GM19438 (cell line): ENCODE measurements at regions not wholly inside any gene's neighbourhood (a gene's known extent, or its start where the extent isn't known, plus 50 kb on each side); places are given as distances from the start of the nearest gene placed in this dataset.

Experiments
- ATAC-seq: cut with Tn5 transposase; IDR thresholded peaks from one replicate; pipeline ENCODE4 v1.9.1; 2021; ENCODE audit warnings: low read depth; ENCODE audit not compliant: unreplicated experiment

GRCh38 chr10:2670864-2671263, 396.5 kb upstream of the PFKP start:
- no peak for ATAC-seq

DNA sequence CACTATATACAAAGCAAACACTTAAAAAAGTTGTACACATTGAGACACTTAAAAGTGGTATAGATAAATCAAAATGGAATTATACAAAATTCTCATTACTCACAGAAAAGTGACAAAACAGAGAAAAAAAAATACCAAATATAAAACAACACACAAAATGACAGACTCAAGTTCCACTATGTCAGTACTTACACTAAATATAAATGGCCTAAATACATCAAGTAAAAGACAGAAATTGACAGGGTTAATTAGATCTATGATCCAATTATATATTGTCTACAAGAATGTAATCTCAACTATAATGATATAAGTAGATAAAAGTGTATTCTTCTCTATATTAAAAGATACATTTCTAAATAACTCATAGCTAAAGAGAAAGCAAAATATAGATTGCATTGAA, 401.6 kb upstream of the PFKP start:
- no peak for ATAC-seq

DNA sequence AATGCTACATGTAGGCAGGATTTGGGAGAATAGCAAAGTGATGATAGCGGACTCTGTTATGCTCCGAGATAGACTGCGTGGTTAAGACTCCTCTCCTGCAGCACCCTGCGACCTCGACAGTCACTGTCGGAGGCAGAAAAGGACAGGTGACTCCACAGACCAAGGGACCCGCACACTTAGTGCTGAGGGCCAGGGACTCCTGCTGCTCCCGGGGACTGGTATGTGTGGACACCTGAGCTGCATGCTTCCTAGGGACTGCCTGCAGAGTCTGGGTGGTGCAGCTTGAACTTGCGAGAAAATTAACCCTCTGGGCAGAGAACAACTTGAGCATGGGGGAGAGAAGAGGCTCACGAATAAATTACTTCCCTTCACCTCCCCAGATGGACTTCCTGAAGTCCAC, 407.1 kb upstream of the PFKP start:
- ATAC-seq, result no peak

DNA sequence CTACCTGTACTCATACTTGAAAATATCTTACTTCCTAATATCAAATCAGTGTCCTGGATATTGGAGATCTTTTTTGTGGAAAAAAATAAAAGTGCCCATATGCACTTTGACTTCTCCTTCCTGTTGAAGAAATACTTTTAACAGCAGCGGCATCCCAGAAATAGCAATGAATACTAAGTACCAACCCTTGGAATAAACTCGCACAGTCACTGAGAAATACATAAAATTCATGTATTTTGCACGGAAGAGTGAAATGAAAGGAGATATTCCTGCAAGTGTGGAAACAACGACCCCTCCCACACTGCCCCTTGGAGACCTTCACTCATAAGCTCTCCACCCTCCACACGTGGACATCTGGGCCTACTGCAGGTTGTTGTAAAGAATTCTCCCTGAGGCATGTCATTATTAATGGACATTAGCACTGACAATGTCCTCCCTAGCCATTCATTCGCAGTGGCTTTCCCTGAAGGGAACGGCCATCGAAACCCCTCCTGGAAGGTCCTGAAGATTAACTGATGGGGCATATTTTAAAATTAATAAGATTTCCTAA, 407.6 kb upstream of the PFKP start:
- ATAC-seq, result no peak

- no peak for ATAC-seq
These were observed 408.6 kb upstream of the PFKP start for GRCh38 chr10:2658780-2659179.

- no peak for ATAC-seq
These were observed 417.0 kb upstream of the PFKP start for GRCh38 chr10:2650328-2650727.

GRCh38 chr10:2641028-2641427, 426.3 kb upstream of the PFKP start:
- no peak for ATAC-seq

GRCh38 chr10:2633630-2634029, 433.7 kb upstream of the PFKP start:
- no peak for ATAC-seq

DNA sequence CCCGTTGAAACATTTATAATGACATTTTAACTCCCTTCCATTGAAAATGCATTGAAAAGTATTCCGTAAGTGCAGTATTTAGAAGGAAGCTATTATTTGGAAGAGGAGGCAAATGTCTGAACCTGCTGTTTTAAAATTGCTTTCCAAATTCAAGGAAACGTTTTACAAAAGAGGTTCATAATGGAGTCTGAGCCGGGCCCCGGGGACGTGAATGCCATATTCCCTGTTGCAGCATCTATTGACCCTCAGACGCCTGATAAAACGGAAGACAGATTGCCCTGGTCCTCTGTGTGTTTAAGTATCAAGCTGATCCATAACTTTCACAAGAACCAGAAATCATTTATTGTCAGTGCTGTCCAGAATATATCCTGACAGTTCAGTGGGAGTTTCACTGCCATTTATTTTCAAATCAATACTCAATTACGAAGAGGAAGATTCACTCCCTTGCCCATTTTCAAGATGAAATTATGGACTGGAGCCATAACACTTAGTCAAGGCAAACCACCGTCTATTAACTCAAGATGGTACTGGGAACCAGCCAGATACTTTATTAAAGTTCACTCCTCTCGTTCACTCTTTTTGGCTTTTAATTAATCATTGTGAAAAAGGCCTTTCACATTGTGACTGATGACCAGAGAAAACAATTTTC, 435.7 kb upstream of the PFKP start:
- no peak for ATAC-seq

DNA sequence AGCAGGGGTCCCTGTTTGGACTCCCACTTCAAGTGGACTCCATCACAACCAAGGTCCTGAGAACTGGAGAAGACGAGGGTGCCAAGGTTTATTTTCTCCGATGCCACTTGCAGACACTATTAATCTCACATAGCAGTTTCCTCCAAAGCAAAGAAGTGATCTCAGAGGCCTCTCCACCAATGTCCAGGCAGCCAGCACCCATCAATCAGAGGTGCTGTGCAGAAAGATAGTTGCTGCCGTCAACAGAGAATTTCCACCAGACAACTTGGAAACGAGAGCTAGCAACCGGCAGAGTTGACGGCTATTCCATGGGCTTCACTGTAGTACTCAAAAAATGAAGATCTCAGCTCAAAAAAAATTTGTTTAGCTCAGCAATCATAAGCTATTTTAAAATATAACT, 438.6 kb upstream of the PFKP start:
- no peak for ATAC-seq

DNA sequence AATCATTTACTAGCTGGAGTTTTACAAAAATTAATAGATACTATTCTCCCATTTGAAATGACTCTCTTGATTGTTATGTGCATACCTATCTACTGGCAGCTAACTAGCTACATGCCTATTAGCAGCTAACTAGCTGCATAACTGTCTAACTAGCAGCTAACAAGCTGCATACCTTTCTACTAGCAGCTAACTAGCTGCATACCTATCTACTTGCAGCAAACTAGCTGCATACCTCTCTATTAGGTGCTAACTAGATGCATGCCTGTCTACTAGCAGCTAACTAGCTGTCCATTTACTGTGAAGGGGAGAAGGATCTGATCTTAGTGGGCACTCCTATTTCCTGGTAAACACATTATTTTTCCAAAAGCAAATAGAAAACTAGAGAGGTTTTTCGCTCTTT, 439.4 kb upstream of the PFKP start:
- no peak for ATAC-seq

GRCh38 chr10:2625094-2625493, 442.3 kb upstream of the PFKP start:
- no peak for ATAC-seq

DNA sequence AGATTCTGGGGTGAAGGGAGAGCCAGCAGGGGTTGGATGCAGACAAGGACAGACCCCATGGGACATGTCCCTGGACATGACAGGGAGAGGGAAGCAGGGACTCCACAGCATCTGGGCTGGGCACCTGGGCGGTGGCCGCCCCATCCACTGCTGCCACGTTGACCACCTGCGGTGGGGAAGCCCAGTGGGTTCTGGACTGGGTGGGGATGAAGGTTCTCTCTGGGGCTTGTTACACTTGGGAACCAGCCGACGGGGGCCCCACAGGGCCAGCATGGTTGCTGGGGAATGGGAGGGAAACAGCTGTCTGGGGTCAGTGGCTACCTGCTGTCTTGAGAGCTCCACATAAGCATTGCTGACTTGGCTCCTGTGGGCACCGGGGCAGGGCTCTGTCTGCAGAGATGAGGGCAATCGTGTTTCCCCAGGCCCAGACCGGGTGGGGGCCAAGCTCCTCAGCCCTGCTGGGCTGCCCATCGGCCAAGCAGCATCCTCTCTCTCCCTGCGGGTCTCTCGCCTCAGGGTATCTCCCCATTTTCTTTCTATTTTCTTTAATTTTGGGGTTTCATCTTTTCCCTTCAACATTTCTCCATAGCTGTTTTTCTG, 443.6 kb upstream of the PFKP start:
- ATAC-seq, result no peak

DNA sequence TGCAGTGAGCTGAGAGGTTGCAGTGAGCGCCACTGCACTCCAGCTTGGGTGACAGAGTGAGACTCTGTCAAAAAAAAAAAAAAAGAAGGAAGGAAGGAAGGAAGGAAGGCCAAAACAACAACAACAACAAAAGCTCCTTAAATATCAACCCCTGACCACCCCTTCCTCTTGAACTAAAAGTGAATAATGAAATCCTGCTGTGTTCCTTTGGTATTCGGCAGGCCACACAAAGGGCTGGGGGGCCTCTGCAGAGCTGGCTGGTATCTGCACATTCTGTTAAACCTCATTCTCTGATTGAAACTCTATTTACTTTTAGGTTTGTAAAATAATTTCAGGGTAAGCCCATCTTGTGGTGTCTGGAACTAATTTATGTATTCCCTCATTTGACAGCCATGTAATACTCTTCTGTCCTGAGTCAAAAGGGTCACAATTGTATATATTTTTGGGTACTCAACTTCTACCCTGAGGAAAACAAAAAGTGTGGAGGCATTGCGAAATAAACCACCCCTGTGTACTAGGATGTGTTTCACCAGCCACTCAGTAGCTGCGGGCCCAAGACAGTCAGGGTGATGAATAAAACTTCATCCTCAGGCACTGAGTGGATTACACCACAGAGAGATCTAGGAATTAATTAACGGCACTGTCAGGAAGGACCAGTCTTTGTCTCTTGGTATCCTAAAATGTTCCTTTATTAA, 446.4 kb upstream of the PFKP start:
- no peak for ATAC-seq

- ATAC-seq, result no peak
These were observed 447.4 kb upstream of the PFKP start for GRCh38 chr10:2619916-2620315.

DNA sequence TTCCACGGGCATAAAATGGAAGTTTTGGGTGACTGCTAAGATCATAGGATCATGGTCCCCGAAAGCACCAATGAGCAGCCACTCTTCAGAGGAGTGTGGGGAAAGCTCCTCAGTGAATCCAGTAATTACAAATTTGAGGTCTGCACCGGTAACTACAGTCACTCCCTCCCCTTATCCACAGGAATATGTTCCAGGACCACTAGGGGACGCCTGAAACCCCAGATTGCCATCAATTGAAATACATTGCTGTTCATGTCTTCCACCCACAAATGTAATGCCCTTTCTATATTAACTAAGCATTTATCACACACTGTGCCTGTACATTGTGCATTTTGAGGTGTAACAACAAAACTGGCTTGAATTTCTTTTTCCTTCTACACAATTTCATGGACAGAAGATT, 447.9 kb upstream of the PFKP start:
- ATAC-seq, result no peak

DNA sequence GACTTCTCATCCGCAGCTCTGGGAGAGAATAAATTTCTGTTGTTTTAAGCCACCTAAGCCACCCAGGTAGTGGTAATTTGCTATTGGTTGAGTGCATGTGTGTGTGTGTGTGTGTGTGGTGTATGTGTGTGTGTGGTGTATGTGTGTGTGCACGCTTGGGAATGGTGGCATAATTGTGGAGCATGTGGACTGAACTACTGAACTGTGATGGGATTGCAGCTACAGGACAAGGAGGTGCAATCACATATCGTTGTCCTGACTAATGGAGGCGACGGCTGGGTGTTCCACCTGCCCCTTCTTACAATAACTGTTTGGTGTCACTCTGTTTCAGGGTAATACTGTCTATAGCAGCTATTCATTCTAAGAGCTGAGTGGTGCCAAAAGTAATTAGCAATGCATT, 448.7 kb upstream of the PFKP start:
- no peak for ATAC-seq

- no peak for ATAC-seq
These were observed 451.1 kb upstream of the PFKP start for GRCh38 chr10:2616215-2616614.

- ATAC-seq, result no peak
These were observed 455.7 kb upstream of the PFKP start for GRCh38 chr10:2611603-2612002.

DNA sequence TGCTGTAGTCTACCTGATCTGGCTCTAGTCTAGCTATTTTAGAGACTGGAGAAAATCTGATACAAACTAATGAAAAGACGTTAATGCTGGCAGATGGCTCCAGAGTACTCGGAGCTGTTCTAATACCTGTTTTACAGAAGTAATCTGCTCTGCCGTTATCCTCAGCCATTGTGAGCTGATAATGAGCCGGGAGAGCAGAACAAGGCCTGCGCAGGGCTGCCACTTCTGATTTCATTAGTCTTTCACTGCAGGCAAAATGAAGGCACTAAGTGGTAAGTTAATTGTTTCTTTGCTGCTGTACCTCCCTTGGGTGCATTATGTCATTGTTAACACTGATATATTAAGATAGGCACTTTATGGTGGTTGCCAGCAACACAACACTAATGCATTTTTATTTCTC, 456.4 kb upstream of the PFKP start:
- no peak for ATAC-seq

GRCh38 chr10:2604891-2605290, 462.5 kb upstream of the PFKP start:
- ATAC-seq, result no peak

GRCh38 chr10:2599571-2599970, 467.8 kb upstream of the PFKP start:
- ATAC-seq, result no peak
